ENCODE measurements at regions not wholly inside any gene's neighbourhood (a gene's known extent, or its start where the extent isn't known, plus 50 kb on each side); places are given as distances from the start of the nearest gene placed in this dataset.

DNA sequence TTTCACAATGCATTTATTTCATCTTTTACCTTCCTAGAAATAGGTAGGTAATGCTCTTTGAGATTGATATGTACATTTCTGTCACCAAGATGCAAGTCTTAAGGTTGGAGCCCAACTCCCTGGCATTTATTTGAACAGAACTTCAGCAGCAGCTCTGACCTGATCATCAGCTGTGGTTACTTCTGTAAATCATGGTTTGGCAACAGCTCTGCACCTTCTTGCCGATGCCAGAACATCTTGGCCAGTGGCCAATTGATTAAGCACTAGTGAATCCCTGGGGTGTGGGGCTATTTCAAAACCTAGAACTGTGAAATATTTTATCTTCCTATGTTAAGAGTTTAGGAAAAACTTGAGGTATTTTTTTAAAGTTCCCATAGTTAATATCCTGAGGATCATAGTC lies 124.8 kb upstream of the NYAP2 start:
- ATAC-seq: peak; percentile 27; the same call in 2 of the 3 replicates
- TF ChIP-seq CREB5 (CRISPR knock-in tag; IDR thresholded peaks at IDR 0.05; ENCODE audit: low read depth) (no peak), ZC3H10 (CRISPR knock-in tag; IDR thresholded peaks at IDR 0.05) (no peak), GLIS3 (CRISPR knock-in tag; IDR thresholded peaks at IDR 0.05) (no peak), CSDC2 (CRISPR knock-in tag; IDR thresholded peaks at IDR 0.05) (no peak), ISL1 (CRISPR knock-in tag; IDR thresholded peaks at IDR 0.05) (no peak), BACH2 (CRISPR knock-in tag; IDR thresholded peaks at IDR 0.05; ENCODE audit: borderline replicate concordance) (no peak)

DNA sequence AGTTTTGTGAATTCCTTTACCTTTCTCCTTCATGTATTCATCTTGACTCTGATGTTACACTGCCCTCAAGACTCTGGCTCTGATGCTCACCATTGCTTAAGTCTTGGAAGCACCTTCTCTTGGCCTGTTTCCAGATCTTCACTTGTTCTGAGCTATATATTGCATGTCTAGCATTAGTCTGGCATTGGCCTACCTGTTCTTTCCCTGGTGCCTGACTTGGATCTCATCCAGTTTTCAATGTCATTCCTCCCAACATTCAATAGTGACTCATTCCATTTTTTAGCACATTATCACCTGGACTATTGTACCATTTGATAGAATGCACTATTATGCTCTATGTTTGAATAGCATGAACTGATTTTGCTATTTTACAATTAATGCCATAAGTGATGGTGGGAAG lies 127.3 kb upstream of the NYAP2 start:
- TF ChIP-seq BACH2 (CRISPR knock-in tag; IDR thresholded peaks at IDR 0.05; ENCODE audit: borderline replicate concordance) (no peak), ESRRG (CRISPR knock-in tag; IDR thresholded peaks at IDR 0.05) (no peak), ZNF8 (CRISPR knock-in tag; IDR thresholded peaks at IDR 0.05) (no peak), ZC3H10 (CRISPR knock-in tag; IDR thresholded peaks at IDR 0.05) (no peak), ZFP3 (CRISPR knock-in tag; IDR thresholded peaks at IDR 0.05) (no peak), TOX (CRISPR knock-in tag; IDR thresholded peaks at IDR 0.05; ENCODE audit: borderline replicate concordance) (no peak), OSR1 (CRISPR knock-in tag; IDR thresholded peaks at IDR 0.05) (no peak)

GRCh38 chr2:225270861-225271260 lies 128.6 kb upstream of the NYAP2 start:
- no peak for TF ChIP-seq ARNTL (CRISPR knock-in tag; IDR thresholded peaks at IDR 0.05; ENCODE audit: borderline replicate concordance, low read depth)
- 0 out of 2 replicates have a peak, but pooled peaks have one; percentile 22 for TF ChIP-seq ISL1 (CRISPR knock-in tag; IDR thresholded peaks at IDR 0.05)
- ATAC-seq: peak; percentile 99

More for the DNA sequence above, 127.3 kb upstream of the NYAP2 start:
- no peak for ATAC-seq

- no peak for ATAC-seq
- TF ChIP-seq ESRRG (CRISPR knock-in tag; IDR thresholded peaks at IDR 0.05) (no peak), TSHZ2 (CRISPR knock-in tag; IDR thresholded peaks at IDR 0.05) (no peak), TCF4 (CRISPR knock-in tag; IDR thresholded peaks at IDR 0.05; ENCODE audit: borderline replicate concordance) (no peak), ZNF70 (CRISPR knock-in tag; IDR thresholded peaks at IDR 0.05) (no peak), CREB5 (CRISPR knock-in tag; IDR thresholded peaks at IDR 0.05; ENCODE audit: low read depth) (no peak), ARNTL (CRISPR knock-in tag; IDR thresholded peaks at IDR 0.05; ENCODE audit: borderline replicate concordance, low read depth) (no peak), OSR1 (CRISPR knock-in tag; IDR thresholded peaks at IDR 0.05) (no peak), RARB (CRISPR knock-in tag; IDR thresholded peaks at IDR 0.05) (no peak), SNAI2 (CRISPR knock-in tag; IDR thresholded peaks at IDR 0.05) (no peak), BACH2 (CRISPR knock-in tag; IDR thresholded peaks at IDR 0.05; ENCODE audit: borderline replicate concordance) (no peak), PPARA (CRISPR knock-in tag; IDR thresholded peaks at IDR 0.05; ENCODE audit: borderline replicate concordance) (no peak), POU6F1 (CRISPR knock-in tag; IDR thresholded peaks at IDR 0.05; ENCODE audit: borderline replicate concordance, low read depth) (no peak), ZFP30 (CRISPR knock-in tag; IDR thresholded peaks at IDR 0.05) (no peak), ZC3H10 (CRISPR knock-in tag; IDR thresholded peaks at IDR 0.05) (no peak), ZNF8 (CRISPR knock-in tag; IDR thresholded peaks at IDR 0.05) (no peak), PATZ1 (CRISPR knock-in tag; IDR thresholded peaks at IDR 0.05; ENCODE audit: borderline replicate concordance) (no peak), CSRNP3 (CRISPR knock-in tag; IDR thresholded peaks at IDR 0.05) (no peak), CSDC2 (CRISPR knock-in tag; IDR thresholded peaks at IDR 0.05) (no peak), GLIS3 (CRISPR knock-in tag; IDR thresholded peaks at IDR 0.05) (no peak), TOX (CRISPR knock-in tag; IDR thresholded peaks at IDR 0.05; ENCODE audit: borderline replicate concordance) (no peak)
Measured at GRCh38 chr2:225270053-225270452, 129.5 kb upstream of the NYAP2 start.
